NCI-H345 (cell line): ENCODE measurements at regions not wholly inside any gene's neighbourhood (a gene's known extent, or its start where the extent isn't known, plus 50 kb on each side); places are given as distances from the start of the nearest gene placed in this dataset.

Experiments used
- DNase-seq: peaks from one replicate; lab custom pipeline; 2025; lab: John Stamatoyannopoulos, UW

DNA sequence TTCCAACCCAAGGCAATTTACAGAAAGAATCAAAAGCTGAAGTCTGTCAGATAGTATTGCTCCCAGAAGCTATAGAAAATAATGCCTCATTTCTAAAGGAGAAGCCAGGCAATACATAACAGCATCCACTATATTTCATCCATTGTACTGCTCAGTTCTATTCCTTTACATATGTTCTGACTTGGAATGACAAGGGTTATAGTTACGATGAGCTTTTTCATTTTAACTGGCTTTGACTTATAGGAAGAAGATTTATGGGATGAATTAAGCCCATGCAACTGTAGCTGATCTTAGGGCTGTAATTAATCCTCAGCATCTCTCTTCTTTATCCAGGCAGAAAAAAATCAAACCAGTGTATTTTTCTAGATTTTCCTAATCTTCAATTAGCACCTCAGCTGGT is 676.3 kb upstream of the CCDC54 start:
- DNase-seq: no peak

DNA sequence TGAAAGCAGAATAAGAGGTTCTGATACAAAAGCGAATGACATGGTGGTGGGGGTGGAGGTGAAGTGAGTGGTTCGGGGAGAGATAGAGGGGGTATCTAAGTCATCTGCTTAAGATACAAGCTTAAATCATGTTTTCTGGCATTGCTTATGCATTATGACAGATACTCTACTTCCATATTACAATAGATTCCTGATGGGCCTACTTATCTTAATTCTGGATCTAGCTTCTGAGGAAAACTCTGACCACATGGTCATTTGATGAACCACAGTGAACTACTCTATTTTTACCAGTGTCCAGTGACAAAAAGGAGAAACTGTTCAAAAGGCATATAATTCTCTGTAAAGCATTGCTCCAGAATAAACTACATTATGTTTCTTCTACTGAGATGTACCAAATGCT is 673.7 kb upstream of the CCDC54 start:
- DNase-seq: no peak

DNA sequence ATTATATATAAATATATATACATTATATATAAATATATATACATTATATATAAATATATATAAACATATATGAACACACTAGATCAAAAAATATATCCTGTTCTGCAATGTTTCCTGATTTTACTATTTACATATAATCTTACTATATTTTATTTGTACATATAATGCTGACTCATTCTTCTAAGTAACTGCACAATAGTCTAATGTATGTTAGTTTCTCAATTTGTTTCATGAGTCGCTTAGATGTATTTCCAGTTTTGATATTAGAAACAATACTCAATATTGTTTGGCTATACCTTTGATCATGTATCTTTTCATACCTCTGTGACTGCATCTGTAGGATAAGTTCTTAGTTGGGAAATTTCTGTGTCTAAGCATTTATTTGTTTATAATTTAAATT is 669.9 kb upstream of the CCDC54 start:
- DNase-seq: no peak

DNA sequence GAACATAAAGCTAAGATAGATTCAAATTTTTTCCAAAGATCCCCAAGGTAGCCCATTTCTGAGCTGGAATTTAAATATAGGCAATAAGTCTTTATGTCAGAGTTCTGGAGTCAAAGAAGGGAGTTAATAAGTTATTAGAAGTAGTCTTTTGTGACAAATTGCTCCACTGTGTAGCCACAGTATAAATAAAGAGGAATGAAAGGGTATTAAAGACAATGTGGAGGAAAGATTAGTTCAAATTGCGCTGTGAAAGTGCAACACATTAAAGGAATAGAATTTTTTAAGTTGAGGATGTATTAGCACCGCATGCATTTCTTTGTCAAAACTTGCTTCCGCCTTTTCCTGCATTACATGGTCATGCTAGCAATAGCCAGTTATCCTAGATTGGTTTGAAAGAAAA is 666.6 kb upstream of the CCDC54 start:
- no peak for DNase-seq

DNA sequence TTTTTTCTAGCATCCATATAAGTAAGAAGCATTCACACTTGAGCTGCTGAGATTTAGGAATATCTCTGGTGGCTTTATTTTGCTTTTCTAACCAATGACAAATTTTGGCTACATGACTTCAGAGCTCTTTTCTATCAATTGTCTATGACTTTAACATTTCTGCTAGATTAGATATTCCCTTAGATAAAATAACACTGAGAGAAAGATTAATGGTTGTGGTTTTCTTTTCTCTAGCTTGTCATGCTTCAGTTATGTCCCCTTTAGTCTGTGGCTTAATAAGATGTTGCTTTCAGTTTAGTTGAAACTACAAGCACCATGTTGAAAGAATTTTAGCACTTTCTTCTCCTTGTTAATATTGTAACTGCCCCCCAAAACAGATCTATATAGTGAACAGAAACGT is 665.6 kb upstream of the CCDC54 start:
- DNase-seq: no peak

DNA sequence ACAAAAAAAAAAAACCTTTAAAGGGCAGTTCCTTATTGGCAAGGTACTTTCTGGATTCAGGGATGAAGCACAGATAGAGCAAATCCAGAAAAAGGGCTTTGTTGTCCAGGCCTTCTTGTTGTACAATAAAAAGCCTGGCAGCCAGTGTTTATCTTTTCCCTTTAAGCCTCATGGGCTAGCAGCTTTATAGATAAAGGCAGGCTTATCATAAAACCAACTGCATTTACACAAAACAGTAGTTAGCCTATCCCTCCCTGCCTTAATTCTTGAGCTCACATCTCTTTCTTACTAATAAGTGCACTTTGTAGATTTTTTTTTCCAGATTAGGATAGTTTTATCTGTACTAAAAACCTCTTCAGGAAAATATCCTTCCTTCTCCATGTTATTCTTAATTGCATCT is 662.8 kb upstream of the CCDC54 start:
- DNase-seq: no peak

DNA sequence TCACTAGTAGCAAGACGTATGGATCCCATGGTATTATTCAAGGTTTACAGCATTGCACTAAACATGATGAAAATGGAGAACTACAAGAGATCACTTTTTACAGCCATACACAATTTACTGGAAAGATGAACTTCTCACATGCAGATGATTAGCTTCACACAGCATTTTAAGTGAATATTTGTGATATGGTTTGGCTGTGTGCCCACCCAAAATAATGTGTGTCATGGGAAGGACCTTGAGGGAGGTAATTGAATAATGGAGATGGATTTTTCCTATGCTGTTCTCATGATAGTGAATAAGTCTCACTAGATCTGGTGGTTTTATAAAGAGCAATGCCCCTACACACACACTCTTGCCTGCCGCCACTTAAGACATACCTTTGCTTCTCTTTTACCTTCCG is 662.0 kb upstream of the CCDC54 start:
- DNase-seq: no peak

DNA sequence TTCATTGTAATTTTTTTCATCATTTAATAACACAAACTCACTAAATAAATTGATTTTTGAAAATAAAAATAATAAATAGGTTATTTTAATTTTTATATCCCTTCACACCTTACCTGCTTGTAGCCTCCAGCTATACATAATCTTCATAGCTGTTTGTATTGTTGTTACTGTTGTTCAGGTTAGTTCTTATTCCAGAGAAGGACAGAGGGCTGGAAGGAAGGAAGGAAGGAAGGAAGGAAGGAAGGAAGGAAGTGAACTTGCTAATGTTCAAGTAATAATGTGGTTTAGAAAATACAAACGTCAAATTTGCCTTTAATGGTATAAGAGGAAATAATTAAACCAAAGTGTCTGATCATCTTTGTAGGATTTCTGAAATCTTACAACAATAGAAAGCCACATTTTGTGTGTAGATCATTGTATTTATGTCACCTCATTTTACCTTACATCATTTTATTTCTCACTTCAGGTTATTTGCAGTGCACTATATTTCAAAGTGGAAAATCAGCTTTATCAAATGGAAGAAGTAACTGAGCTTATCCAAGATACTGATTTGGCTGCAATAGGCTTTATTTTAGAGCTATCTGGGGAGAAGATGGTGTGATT is 660.0 kb upstream of the CCDC54 start:
- no peak for DNase-seq

DNA sequence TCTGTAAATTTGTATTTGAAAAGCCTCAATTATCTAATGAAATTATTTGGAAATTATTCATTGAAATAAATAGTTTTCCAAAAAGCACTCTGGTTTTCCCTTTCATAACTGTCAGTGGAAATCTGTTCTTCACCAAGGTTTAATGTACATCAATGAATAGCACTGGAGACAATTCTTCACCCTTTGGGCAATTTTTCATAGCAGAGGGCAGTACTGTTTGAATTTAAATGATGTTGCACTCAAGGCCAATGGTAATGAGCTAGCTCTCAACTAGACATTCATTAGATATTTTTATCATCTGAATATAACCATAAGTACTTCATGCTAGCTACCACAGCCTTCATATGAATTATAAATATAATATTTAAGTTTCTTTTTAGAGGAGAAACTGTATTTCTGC is 658.2 kb upstream of the CCDC54 start:
- DNase-seq: no peak

DNA sequence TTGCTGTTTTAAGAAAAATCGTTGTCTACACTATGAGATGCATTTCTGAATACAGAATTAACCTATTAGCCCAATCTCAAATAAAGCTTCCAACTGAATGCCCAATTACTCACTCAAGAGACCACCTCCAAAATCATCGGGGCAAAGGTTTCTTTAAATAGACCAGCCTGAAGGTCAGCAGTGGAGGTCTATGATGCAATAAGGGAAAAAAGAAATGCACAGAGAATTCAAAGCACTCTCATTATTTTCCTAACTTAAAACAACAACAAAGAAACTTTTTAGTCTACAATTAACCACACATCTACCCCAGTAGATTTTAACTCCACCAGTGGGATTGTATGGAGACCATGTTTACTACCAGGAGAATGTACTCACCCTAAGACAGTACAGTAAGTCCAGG is 657.7 kb upstream of the CCDC54 start:
- DNase-seq: no peak

DNA sequence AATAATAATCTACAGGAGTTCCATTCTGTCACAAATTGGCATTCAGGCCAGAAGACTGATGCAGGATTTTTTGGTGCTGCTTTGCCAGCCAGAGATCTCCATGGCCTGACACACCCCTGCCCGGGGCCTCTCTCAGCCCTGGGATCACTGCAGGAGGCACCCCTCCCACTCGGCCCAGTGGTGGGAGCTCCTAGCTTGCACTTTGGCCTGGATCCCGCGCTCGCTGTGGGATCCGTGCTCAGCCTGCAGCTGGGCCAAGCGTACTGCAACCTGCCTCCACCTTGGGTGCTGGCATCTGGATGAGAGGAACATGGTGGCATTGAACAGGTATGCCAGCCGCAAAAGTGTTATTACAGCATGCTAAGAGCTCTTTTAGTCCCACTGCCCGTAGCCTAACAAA is 656.7 kb upstream of the CCDC54 start:
- no peak for DNase-seq

DNA sequence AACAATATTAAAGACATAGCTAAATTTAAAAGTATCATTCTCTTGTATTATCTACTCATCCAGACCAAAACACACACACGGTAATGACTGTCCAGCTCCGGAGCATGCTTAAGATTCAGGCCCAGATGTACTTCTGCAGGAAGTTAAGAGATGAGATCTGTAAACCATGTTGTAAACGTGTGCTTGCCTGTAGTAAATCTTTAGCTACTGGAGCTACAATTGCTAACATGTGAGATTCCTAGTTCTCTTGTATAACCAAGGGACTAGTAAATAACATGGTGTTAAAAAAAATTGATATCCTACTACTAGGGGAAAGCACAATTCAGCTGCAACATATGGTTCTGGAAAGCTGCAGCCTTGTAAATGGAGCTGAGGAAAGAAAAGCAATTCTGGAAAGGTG is 651.7 kb upstream of the CCDC54 start:
- no peak for DNase-seq

DNA sequence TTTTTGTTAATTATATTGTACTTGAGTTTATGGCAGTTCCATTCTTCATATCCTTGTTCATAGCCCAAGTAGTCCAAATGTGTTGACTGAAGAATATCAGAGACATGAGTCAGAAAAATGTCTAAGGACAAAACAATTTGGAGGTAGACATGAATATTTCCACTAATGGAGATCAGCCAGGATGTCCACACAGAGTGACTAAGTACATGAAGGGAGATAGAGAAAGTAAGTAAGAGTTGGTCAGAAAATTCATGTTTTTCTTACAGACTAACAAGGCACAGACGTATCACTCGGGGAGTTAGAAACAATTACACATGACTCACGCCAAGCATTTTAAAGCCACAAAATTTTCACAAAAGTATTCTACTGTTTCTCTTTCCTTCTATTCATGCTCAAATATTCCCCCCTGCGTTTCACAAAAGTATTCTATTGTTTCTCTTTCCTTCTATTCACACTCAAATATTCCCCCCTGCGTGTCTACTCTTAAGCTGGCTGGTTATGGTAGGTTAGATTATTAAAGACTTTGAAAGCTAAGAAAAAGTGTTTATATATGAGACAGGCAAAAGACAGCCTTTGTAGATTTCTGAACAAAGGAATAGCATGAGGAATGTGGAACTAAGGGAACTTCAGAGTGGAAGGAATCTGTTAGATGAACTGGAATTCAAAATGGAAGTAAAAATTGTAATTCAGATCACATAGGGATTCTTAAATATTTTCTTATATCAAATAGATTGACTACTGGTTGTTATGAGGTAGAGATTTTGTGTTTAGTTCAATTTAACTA is 648.7 kb upstream of the CCDC54 start:
- DNase-seq: no peak

DNA sequence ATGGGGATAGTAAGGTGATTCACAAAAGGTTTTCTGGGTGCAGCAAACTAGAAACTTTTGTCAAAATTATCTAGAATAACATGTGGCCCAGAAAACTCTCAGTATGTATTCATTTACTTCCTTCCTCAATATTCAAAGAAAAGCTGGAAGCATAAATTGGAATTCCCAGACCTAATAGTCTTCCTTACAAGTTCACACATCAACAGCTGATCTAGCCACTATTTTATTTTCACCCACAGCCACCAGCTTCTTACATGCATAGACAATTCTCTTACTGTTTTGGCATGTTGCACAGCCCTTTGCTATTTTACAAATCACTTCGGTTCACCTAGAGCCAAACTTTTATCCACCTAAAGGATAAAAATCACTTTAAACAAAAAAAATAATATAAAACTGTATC is 647.8 kb upstream of the CCDC54 start:
- DNase-seq: no peak

DNA sequence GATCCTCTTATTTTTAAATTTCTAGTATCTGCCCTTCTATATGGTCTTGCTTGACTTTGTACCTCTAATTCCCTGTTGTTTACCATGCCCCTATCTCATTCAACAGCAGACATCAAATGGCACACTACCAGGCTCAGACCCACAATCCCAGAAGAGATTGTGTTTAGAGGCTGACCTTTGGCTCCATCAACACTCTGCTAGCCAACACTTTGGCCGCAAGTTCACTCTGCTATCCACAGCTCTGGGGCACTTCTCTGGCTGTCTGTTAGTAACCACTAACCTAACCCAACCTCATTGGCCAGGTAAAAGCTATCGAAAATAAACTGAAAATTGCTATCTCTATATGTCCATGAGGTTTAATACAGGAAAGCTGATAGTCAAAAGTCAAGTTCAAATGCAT is 646.0 kb upstream of the CCDC54 start:
- no peak for DNase-seq

DNA sequence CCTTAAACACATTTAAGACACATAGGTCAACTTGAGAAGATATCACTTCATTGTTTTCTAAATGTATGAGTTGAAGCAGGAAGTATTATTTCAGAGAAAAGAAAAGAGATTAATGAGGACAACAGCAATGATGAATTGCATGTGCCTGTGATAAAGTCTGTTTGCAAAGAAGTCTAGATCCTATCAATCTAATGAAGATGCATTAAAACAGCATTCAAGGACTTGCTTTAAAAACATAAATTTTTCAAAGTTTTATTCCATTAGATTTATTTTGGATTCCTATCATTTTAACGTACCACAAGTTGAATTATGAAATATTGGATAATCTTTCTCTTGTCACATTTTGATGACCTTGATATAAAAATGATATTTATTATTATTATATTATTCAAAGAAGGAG is 642.5 kb upstream of the CCDC54 start:
- no peak for DNase-seq

DNA sequence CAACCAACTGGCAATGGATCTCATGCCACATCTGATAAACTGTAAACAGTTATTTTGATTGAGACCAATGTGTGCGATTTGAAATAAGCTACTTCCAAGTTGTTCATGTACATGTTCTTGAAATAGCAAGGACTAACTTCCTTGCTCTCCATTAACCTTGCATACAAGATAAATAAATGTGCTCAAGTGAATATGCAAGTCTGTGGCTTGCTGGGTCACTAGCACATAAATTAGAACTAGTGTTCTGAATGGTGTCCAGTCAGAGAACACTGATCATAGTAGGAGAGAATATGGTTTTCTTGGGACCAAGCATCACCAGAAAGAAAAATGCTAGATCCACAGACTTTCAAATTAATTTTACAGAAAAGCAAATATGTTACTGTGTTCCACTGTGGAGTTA is 640.0 kb upstream of the CCDC54 start:
- DNase-seq: no peak

DNA sequence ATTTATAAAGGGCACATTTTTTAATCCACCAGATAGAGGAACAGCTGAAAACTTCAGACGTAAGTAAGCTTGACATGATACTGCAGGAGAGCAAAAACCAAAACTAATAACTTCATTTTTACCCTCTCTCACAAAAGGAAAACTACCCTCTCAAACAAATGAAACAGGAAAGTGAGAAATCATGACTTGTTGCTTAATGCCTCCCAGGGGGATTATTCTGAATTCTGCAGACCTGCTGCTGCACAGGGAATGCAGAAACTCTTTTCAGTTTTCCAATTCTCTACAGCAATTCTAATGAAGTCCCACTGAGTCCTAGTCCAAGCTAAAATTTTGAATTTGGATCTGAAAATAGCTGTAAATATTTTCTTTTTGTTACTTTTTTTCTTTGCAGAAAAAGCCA is 637.1 kb upstream of the CCDC54 start:
- no peak for DNase-seq

DNA sequence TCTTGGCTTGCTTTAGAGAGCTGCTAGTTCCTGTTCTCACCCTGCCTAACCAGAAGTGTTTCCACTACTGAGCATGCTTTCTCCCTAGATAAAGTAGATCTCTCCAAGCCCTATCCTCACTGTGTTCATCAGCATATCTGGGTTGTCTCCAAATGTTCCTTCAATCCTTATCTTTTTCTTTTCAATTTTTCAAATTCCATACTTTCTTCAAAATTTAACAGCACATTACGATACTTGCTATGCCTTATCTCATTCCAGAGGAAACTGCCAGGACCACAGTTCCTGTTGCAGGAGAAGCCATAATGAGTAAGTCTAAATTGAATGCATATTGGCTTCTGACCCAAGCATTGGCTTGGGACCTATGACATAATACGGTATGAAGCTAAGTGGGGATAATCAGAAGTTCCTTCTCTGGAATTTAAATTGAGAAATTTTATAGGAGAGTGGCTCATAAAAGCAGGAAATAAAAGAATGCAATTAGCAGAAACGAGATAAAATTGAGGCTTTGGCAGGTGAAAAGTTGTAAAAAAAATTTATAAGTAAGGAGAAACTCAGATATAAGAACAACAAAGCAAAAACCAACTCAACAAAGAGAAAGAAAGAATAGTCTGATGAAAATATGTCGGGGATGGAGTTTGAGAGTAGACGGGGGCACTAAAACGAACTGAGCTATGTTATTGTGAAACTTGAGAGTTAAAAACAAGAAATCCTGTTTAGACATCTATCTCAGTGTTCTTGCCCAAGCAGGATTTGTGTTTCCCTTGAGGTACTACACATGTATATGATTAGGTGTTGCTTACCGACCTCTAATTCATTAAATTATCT is 631.7 kb upstream of the CCDC54 start:
- DNase-seq: no peak

DNA sequence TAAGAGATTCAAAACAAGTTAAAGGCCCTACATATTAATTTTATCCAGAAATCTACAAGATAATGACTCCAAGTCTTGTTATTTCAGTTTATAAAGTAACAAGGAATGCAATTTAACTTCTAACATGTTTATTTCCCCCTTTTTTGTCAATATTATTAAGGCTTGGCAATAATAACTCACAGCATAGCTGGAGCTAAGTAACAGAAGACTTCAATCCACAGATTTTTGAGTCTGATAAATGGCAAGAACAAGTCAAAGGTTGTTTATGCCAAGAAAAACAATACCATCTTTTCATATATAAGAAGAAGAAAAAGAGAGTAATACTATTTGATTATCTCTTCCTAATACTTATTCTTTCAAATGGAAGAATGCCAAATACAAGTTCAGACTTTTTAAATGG is 631.0 kb upstream of the CCDC54 start:
- DNase-seq: no peak

DNA sequence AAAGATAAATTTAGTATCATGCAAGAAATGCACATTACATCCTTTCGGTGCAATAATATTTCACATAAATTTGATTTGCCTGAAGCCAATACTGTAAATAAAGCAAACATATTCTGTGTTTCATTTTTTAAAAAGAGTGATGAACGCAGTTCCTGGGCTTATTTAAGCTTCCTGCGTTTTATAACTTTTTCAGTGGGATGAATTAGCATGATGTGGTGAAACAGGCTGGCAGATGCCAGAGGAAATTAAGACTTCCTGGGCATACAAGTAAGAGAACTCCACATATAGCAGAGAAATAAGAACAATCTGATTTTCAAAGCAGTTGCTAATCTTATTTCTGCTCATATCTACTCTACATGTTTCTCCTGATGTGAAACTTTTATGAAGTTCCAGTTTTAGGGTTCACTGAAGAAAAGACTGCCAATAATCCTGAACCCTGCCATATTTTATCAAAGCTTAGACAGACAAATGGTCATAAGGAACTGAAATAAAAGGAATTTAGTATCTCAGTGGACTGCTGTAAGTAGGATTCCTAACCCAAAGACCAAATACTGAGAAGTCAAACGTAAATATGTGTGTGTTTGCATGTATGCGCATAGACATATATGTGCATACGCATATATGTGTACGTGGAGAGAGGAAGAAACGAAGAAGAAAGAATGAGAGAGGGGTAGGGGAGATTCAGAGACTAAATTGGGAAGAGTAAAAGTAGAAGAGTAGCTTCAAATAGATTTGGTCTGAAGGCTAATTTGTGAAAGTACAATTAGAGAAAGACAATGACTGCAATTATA is 628.6 kb upstream of the CCDC54 start:
- no peak for DNase-seq

DNA sequence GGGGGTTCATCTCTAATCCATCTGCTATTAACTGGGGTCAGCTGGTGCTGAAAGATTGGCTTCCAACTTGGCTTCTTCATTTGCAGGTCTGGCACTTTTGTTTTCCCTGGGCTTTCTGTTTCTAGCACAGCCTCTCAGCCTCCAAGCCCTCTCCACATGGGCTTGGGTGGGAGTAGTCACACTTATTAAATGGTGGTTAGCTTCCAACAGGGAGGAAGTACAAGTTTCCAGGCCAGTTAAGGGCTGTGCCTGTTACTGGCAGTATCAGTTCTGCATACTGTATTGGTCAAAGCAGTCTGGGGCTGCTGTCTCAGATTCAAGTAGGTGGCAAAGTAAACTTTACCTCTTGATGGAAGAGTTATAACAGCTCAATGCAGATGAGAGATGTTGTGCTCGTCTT is 627.1 kb upstream of the CCDC54 start:
- no peak for DNase-seq

DNA sequence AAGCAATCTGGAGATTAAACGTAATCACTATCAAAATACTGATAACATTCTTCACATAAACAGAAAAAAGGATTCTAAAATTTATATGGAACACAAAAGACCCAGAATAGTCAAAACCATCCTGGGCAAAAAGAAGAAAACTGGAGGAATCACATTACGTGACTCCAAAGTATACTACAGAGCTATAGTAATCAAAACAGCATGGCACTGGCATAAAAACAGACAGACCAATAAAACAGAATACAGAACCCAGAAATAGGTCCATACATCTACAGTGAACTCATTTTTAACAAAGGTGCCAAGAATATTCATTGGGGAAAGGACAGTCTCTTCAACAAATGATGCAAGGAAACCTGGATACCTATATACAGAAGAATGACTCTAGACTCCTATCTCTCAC is 621.9 kb upstream of the CCDC54 start:
- DNase-seq: no peak
